ENCODE measurements at regions not wholly inside any gene's neighbourhood (a gene's known extent, or its start where the extent isn't known, plus 50 kb on each side); places are given as distances from the start of the nearest gene placed in this dataset.
A peak's percentile ranks its signal among the peaks of the same experiment; 100 is the strongest.

DNA sequence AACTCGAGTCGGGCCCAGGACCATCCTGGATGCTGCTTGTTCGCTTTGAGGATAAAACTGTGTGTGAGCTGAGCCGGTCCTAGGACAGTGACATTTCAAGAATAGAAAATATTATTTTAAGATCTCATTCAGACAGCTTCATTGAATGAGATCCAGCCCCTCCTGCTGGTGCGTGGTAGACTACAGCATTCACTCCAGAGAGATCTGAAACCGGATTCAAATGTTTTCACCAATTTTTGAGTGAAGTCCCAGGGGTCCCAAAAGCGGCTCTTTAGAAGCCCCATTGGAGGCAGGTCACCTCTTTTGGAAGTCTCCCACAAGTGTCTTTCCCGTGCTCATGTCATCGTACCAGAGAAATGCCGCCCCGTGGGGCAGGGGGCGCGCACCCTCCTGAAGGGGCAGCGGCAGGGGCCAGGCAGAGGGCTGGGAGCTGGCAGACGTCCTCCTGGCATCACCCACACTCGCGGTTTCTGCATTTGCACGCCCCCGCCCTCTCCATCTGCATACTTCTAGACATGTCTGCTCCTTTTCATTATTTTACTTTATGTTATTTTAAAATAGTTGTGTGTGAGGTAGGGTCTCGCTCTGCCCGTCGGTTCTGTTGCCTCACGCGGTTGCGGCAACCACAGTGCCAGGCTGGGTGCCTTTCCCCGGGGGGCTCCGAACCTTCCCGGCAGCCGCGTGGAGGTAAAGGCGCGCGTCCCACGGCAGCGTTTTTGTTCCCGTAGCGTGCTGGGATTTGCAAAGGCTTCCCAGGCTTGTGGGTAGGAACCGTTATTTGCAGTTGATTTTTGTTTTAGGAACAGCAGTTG lies 52.3 kb upstream of the DPYSL4 start:
- DNase-seq (ENCODE audit: low read depth in 4 of 6, low spot score in 6 of 6) = peak in 1 of 6 donors; percentile 57
- Histone ChIP-seq H3K27me3 (ENCODE audit: control insufficient read depth, insufficient read depth, low read length) (no peaks in the 10 kb centered on the region), H3K4me1 (ENCODE audit: control insufficient read depth, insufficient read depth, low read length) (peaks cover 38% of the 10 kb centered on the region), H3K27ac (ENCODE audit: low read depth, low read length) (no peak overlapping the region), H3K4me3 (ENCODE audit: low read depth, low read length) (no peak overlapping the region), H3K36me3 (ENCODE audit: control insufficient read depth, insufficient read depth, low read length) (peaks cover 66% of the 10 kb centered on the region), H3K9me3 (ENCODE audit: control insufficient read depth, insufficient read depth, low read length) (no peaks in the 10 kb centered on the region)
- WGBS (ENCODE audit: insufficient coverage) = 92% methylated on average over 32 of the region's 38 CpGs

DNA sequence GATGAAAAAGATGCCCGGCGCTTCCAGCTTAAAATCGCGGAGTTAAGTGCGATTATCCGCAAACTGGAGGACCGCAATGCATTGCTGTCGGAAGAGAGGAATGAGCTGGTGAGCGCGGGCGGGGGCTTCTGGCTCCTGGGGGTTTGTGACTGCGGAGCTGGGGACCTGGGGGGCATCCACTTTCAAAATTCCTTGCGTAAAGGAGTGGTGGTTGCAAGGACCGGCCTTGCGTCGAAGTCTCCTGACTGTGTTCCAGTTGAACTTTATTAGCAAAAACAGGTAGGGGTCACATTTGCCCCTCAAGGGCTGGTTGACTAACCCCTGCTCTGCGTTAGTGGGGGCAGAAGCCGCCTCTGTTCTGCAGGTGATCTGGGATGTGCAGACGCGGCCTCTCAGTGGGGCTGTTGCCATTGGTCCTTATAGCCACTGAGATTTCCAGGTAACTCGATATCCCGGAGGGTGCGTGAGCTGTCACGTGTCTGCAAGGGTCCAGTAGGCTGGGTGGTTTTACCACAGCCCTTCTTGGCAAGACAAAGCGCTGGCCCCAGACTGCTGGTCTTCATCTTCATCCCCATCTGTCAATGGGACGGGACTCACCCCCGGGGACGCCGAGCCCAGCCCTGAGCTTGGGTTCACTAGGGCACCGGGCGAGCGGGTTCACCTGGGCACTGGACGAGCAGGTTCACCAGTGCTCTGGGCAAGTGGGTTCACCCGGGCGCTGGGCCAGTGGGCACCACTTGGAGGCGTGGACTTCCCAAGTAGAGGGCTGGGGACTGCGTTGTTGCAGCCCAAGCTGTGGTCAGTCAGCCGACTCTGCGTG lies 51.5 kb upstream of the DPYSL4 start:
- H3K4me3 ChIP-seq (ENCODE audit: low read depth, low read length) = no peak overlapping the region
- H3K36me3 ChIP-seq (ENCODE audit: control insufficient read depth, insufficient read depth, low read length) = peaks cover 71% of the 10 kb centered on the region
- H3K4me1 ChIP-seq (ENCODE audit: control insufficient read depth, insufficient read depth, low read length) = peaks cover 38% of the 10 kb centered on the region
- DNase-seq (ENCODE audit: low read depth in 4 of 6, low spot score in 6 of 6) = no peak
- H3K27ac ChIP-seq (ENCODE audit: low read depth, low read length) = no peak overlapping the region
- no peaks in the 10 kb centered on the region for H3K27me3 ChIP-seq (ENCODE audit: control insufficient read depth, insufficient read depth, low read length)
- WGBS (ENCODE audit: insufficient coverage) = 90% methylated on average over 39 of the region's 39 CpGs
- no peaks in the 10 kb centered on the region for H3K9me3 ChIP-seq (ENCODE audit: control insufficient read depth, insufficient read depth, low read length)

DNA sequence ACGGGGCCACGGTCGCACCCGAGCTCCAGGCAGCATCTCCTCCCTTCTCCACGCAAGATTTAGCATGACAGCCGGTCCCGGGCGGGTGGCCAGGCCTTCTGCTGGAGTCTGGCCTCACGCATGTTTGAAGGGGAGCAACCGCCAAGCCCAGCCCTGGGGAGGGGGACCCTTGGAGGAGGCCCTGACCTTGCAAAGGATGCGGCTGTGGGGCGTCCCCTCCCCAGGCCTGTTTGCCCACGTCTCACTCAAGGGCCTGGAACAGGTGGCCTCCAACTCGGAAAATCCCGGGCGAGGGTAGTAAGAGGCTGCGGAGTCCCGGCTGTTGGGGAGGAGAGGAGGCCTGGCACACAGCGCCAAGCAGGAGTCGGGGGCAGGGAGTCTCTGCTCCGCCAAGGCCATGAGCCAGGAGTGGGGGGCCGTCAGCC lies 50.6 kb upstream of the DPYSL4 start:
- H3K9me3 ChIP-seq (ENCODE audit: control insufficient read depth, insufficient read depth, low read length) = no peaks in the 10 kb centered on the region

DNA sequence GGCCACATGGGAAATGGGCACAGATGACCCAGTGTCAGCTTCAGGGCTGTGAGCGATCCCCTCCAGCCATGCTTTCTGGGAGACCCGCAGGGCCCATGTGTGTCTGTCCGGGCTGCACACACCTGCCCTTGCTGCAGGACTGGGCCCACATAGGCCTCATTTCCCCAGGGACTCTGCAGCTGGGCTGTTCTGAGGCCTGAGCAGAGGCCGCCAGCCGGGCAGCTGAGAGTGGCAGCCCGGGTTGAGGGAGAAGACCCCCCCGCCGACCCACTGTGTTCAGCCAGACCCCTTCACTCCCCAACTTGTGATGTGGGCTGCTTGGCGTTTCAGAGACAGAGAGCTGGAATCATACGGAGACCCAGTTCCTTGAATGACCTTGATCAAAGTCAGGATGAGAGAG lies 50.1 kb upstream of the DPYSL4 start:
- H3K9me3 ChIP-seq (ENCODE audit: control insufficient read depth, insufficient read depth, low read length) = no peaks in the 10 kb centered on the region
- H3K36me3 ChIP-seq (ENCODE audit: control insufficient read depth, insufficient read depth, low read length) = peaks cover 82% of the 10 kb centered on the region
- 84% methylated on average over 8 of the region's 10 CpGs for WGBS (ENCODE audit: insufficient coverage)
- no peak for DNase-seq (ENCODE audit: low read depth in 4 of 6, low spot score in 6 of 6)
- H3K27me3 ChIP-seq (ENCODE audit: control insufficient read depth, insufficient read depth, low read length) = no peaks in the 10 kb centered on the region
- no peak overlapping the region for H3K4me3 ChIP-seq (ENCODE audit: low read depth, low read length)
- no peak overlapping the region for H3K27ac ChIP-seq (ENCODE audit: low read depth, low read length)
- H3K4me1 ChIP-seq (ENCODE audit: control insufficient read depth, insufficient read depth, low read length) = peaks cover 24% of the 10 kb centered on the region

More for the DNA sequence above, 50.6 kb upstream of the DPYSL4 start:
- H3K4me3 ChIP-seq (ENCODE audit: low read depth, low read length) = no peak overlapping the region
- 89% methylated on average over 13 of the region's 22 CpGs for WGBS (ENCODE audit: insufficient coverage)
- DNase-seq (ENCODE audit: low read depth in 4 of 6, low spot score in 6 of 6) = no peak
- peaks cover 30% of the 10 kb centered on the region for H3K4me1 ChIP-seq (ENCODE audit: control insufficient read depth, insufficient read depth, low read length)
- peaks cover 76% of the 10 kb centered on the region for H3K36me3 ChIP-seq (ENCODE audit: control insufficient read depth, insufficient read depth, low read length)
- no peaks in the 10 kb centered on the region for H3K27me3 ChIP-seq (ENCODE audit: control insufficient read depth, insufficient read depth, low read length)
- no peak overlapping the region for H3K27ac ChIP-seq (ENCODE audit: low read depth, low read length)

Measured in spinal cord (tissue), 9 donors.